Stimulated activated CD4-positive, alpha-beta T cell treated with anti-CD3 and anti-CD28 coated beads, Interleukin-4, amount 100 ng/mL, for 24 hours (primary cell): ENCODE measurements at regions not wholly inside any gene's neighbourhood (a gene's known extent, or its start where the extent isn't known, plus 50 kb on each side); places are given as distances from the start of the nearest gene placed in this dataset.

Experiments used
- DNase-seq: peaks from one replicate; pipeline ENCODE4 v3.0.0-alpha.2; 2020

DNA sequence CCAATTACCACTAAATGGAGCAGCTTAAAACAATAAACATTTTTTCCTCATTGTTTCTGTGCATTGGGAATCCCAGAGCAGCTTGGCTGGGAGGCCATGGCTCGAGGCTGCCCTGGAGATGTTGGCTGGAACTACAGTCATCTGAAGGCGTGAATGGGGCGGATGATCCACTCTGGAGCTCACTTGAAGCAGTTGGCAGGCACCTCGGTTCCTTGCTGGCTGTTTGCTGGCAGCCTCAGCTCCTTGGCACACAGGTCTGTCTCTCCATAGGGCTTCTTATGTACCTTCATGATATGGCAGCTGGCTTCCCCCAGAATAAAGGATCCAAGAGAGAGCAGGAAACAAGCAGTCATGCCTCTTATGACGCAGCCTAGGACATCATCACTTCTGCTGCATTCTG is 227.0 kb upstream of the COPS8 start:
- DNase-seq, result no peak

- DNase-seq, result no peak
Measured at GRCh38 chr2:236859908-236860307, 225.8 kb upstream of the COPS8 start.

DNA sequence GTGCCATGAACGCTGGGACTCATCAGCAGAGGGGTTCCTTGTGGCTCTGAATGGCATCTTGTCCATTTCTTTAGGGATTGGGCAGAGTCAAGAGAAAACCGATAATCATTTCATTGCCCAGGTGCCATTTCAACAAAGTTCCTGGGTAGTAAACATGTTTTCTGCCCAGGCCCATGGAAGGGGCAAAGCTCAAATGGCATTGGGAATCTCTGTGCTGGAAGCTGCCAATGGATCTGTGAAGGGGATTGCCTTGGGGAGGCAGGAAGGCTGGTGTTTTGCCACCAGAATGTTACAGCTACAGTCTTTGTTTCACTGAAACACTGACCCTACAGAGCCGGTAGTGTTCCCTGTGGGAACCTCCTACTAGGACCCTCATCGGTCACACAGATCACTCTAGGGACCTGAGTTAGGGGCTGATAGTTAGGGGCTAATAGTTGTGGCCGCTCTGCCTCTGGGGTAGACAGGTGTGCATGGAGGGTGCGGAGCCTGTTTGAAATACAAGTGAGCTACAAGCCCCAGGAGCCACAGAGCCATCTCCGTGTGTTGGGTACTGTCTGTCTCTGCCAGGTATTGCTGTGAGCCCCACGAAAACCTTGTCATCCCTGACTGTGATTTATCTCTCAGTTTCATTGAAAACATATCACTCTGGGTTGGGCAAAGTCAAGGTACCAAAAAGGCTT is 224.4 kb upstream of the COPS8 start:
- no peak for DNase-seq

DNA sequence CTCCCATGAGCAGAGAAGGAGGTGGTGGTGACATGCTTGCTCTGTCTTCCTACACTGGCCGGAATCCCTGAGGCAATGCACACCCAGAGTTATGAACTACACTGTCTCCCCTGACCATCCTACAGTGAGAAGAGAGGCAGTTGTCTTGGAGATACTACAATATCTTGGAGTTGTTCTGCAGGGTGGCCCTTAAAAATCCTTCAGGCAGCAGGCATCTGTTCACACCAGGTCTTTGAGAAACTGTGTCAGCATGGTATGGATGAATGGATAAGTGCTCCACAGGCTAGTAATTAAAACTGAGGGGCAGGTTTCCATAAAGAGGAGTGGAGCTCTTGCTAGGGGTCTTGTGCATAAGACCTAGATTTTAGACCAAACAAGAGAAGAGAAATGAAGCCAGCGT is 223.7 kb upstream of the COPS8 start:
- no peak for DNase-seq

DNA sequence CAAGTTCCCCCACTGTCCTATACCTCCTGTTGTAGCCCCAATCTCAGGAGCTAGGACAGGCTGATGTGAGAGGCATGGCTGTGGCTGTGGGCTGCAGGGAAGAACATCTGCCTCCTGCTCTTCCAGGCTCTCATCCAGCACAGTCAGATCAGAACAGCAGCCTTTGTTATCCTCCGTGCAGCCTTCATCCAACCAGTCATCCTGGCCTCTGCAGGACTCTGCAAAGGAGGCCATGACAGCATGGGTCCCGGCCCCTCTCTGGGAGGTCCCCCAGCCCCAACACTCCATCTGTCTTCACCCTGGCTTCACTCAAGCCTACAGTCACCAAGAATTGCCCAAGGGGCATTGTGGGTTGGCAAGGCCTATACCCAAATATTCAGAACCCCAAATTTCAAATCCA is 223.2 kb upstream of the COPS8 start:
- no peak for DNase-seq

DNA sequence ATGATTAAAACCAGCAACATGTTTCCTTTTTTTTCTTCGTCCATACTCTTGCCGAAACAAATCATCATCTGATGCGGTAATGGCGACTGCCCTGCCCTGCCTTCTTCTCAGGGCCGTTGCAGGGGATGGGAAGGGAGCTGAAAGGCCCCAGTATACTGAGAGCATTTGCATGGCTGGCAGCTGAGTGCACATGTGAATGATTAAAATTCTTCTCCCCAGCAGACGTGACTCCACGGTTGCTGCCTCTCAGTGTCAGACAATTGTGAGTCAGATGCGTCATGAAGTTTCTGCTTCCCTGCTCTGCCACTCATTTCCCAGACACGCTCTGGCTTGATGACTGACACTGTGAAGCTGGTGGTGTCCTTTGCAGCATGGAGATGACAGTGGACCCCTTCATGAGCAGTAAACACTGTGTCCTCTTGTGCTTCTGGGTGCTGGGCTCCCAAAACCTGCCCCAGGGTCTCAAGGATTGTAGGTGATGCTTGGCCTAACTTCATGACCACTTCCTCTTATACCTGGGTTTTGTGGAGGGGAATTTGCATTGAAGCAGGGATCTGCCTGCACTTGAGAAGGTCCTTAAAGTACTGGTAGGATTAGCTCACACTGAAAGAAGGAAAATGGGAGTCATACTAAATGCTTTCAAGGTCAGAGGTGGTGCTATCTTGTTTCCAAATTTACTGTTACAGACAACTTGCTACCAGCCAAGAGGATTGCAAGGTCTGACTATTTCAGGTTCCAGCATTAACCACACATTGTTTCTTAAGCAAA is 222.5 kb upstream of the COPS8 start:
- no peak for DNase-seq

DNA sequence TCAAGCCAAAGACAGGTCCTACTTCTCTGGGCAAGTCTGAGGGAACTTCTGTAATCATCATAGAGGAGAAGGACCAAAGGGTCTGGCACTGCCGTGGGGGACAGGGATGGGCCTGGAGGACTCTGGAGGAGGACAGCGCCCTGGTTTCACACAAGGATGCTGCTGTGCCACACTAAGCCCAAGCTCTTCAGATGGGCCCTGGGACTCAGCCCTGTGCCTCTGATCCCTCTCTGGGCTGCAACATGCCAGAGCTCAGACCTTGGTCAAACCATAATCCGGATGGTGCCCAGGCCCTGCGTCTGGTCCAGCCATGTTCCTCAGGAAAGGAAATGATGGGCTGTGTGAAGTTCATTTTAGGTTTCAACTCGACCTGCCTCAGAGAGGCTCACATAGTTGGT is 222.0 kb upstream of the COPS8 start:
- no peak for DNase-seq

DNA sequence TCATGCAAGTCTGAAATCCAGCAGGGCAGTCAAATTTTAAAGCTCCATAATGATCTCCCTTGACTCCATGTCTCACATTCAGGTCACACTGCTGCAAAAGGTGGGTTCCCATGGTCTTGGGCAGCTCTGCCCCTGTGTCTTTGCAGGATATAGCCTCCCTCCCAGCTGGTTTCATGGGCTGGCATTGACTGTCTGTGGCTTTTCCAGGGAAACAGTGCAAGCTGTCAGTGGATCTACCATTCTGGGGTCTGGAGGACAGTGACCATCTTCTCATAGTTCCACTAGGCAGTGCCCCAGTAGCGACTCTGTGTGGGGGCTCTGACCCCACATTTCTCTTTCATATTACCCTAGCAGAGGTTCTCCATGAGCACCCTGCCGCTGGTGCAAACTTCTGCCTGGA is 220.6 kb upstream of the COPS8 start:
- DNase-seq, result no peak

DNA sequence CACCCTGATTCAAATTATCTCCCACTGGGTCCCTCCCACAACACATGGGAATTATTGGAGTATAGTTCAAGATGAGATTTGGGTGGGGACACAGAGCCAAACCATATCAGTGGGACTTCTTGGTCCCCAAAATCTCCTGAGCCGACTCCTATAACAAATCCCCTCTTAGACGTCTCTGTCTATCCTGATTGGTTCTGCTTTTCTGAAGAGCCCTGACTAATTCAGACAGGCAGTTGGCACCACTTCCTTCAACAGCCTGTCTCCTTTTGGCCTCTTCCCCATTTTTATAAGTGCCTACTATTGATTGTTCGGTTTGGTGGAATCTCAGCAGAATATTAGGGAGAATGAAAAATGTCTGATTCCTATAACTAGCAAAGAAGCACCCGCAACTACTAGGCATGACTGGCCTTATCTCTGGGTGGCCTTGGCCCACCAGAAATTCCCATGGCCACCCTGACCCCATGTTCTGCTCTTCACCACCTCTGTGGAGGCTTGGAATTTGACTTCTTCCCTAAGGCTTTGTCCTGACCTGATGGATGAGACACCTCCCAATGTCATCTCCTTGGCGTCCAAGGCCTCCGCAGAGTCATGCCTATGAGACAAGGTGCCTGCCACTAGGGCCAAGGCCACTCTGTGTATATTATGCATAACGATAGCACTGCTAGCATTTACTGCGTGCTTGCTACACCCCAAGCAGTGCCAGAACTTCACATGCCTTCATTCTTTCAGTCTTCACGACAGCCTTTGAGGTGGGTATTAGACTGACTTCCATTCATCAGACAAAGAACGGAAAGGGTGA is 218.9 kb upstream of the COPS8 start:
- DNase-seq, result no peak

GRCh38 chr2:236867441-236868260 is 218.0 kb upstream of the COPS8 start:
- no peak for DNase-seq

GRCh38 chr2:236870370-236870769 is 215.3 kb upstream of the COPS8 start:
- DNase-seq, result no peak

- no peak for DNase-seq
Measured at GRCh38 chr2:236871500-236872001, 214.1 kb upstream of the COPS8 start.

DNA sequence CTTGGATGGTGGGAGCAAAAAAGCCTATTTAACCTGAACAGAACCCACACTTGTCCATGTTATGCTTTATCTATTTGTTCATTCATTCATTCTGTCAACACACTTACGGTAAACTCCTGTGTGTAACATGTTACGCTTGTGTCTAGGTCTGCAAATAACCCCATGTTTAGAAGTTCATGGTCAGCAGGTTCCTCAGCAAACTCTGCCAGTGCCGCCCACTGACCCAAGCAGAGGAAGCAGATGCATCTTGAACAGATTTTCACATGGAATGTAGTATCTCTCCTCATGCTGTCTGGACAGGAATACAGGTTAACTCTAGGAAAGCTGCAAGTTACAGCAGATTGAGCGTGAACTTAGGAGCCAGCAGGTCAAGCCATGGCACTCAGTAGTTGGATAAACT is 213.7 kb upstream of the COPS8 start:
- DNase-seq, result no peak

GRCh38 chr2:236872981-236873380 is 212.7 kb upstream of the COPS8 start:
- DNase-seq, result no peak

GRCh38 chr2:236873636-236874035 is 212.1 kb upstream of the COPS8 start:
- DNase-seq, result no peak

DNA sequence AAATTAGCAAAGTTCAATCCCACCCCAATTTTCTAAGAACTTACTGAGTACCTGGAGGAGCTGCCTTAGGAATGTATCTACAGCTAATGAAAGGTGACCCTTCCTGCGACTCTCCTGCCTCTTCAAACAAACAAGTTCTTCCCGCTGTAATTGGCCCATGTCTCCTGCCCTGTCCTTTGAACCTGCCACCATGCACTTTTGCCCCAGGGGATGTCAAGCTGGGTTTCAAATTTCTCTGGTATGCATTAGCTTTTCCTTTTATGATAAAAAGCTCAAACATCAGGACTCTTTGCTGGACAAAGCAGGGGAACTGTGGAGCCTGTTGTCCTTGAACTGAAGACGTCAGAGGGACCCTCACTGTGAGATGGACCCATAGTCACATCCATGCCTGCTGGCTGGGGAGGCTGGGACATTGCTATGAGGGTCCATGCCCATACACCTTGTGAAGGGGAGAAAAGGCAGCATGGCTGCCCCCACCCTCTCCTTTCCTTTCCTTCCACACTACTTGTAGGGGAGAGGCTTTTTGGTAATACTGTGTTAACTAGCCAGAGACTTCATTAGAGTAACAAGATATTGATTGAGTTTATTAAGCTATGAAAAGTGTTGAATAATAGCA is 210.7 kb upstream of the COPS8 start:
- no peak for DNase-seq

GRCh38 chr2:236875906-236876505 is 209.7 kb upstream of the COPS8 start:
- DNase-seq, result no peak

- no peak for DNase-seq
Measured at GRCh38 chr2:236876642-236877041, 209.0 kb upstream of the COPS8 start.

- no peak for DNase-seq
Measured at GRCh38 chr2:236877972-236878371, 207.7 kb upstream of the COPS8 start.

GRCh38 chr2:236879416-236879963 is 206.2 kb upstream of the COPS8 start:
- no peak for DNase-seq

GRCh38 chr2:236882074-236882473 is 203.6 kb upstream of the COPS8 start:
- no peak for DNase-seq

DNA sequence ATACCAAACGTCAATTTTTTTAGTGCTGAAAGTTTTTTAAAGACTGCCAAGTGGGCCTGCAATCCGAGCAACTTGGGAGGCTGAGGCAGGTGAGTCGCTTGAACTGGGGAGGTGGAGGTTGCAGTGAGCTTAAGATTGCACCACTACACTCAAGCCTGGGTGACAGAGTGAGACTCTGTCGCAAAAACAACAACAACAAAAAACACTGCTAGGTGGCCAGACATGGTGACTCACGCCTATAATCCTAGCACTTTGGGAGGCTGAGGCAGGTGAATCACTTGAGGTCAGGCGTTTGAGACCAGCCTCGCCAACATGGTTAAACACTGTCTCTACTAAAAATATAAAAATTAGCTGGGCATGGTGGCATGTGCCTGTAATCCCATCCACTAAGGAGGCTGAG is 202.8 kb upstream of the COPS8 start:
- DNase-seq, result no peak
